Transverse colon (tissue), 4 donors: ENCODE measurements at regions not wholly inside any gene's neighbourhood (a gene's known extent, or its start where the extent isn't known, plus 50 kb on each side); places are given as distances from the start of the nearest gene placed in this dataset.

Source experiments
- DNase-seq: peaks from one replicate; pipeline ENCODE4 v3.0.0-alpha.2; 2019
- H3K27ac ChIP-seq, 4 donors: fragments of 200-600 bp; sonication (generic); 2 replicates each; pipeline ENCODE4 v1.5.1; 2016 to 2018; ENCODE audit warnings: inconsistent platforms in 4 of 4
- H3K27me3 ChIP-seq: fragments of 200-600 bp; sonication (generic); 2 replicates; pipeline ENCODE4 v1.5.1; 2017; ENCODE audit warnings: inconsistent platforms
- H3K36me3 ChIP-seq, 4 donors: fragments of 200-600 bp; sonication (generic); 2 replicates each; pipeline ENCODE4 v1.5.1; 2017 to 2019; ENCODE audit warnings: inconsistent platforms in 4 of 4
- H3K4me1 ChIP-seq, 4 donors: fragments of 200-600 bp; sonication (generic); 2 replicates each; pipeline ENCODE4 v1.5.1; 2017 to 2020; ENCODE audit warnings: inconsistent platforms in 4 of 4
- H3K4me3 ChIP-seq, 4 donors: fragments of 200-600 bp; sonication (generic); 1 replicate in 1 of 4; 2 replicates in 3 of 4; pipeline versions ENCODE4 v1.5.1 to v1.6.1; 2017 to 2019; ENCODE audit warnings: inconsistent platforms in 4 of 4
- H3K9me3 ChIP-seq, 2 donors: fragments of 200-600 bp; sonication (generic); 2 replicates each; pipeline ENCODE4 v1.5.1; 2017 to 2019; ENCODE audit warnings: inconsistent platforms in 2 of 2
- CTCF ChIP-seq, 5 experiments: fragments of 200-600 bp in 3 of 5; fragments of 450-650 bp in 2 of 5; sonication (generic) in 3 of 5; IDR thresholded peaks; 1 replicate in 2 of 5; 2 replicates in 3 of 5; pipeline ENCODE4 v1.5.1; 2016 to 2017; ENCODE audit warnings: antibody characterized with exemption in 5 of 5, inconsistent platforms in 3 of 5, mild to moderate bottlenecking in 2 of 5, moderate library complexity in 1 of 5
- EP300 ChIP-seq: sonication (generic); formaldehyde crosslinking; IDR thresholded peaks from one replicate; pipeline ENCODE4 v1.6.1; 2017; ENCODE audit warnings: antibody characterized with exemption, low read depth
- POLR2A ChIP-seq: fragments of 450-650 bp; IDR thresholded peaks from one replicate; pipeline ENCODE4 v1.6.1; 2016; ENCODE audit warnings: antibody characterized with exemption, mild to moderate bottlenecking, moderate library complexity
- POLR2AphosphoS5 ChIP-seq, 3 donors: sonication (generic); formaldehyde crosslinking; IDR thresholded peaks; one replicate each; pipeline ENCODE4 v1.6.1; 2016; ENCODE audit warnings: antibody characterized with exemption in 3 of 3
- WGBS, 2 donors: methylation state at CpG; one replicate each; pipeline ENCODE4 v1.1.5; 2018; ENCODE audit warnings: low coverage in 1 of 2; 5-methylcytosine and 5-hydroxymethylcytosine counted together
- in situ Hi-C, 4 donors: fragments of 200-750 bp; cut with MboI; loops; one replicate each; pipeline versions ENCODE4 v1.15.0 to v1.15.1; 2017; ENCODE audit warnings: low sequenced_read_pairs in 3 of 4, low pct_ligation_motif_present in 1 of 4, low pct_unique_long_range_greater_than_20kb in 1 of 4
- intact Hi-C: fragments of 100-400 bp; cut with DNase I; formaldehyde crosslinking; loops from one replicate; pipeline ENCODE4 v1.15.1; 2023; ENCODE audit warnings: low total_unique reads

GRCh38 chr9:115992834-115993233, 160.8 kb upstream of the PAPPA start:
- Histone ChIP-seq H3K27ac (no peak overlapping the region), H3K4me3 (no peak overlapping the region), H3K4me1 (no peaks in the 10 kb centered on the region), H3K36me3 (no peaks in the 10 kb centered on the region), H3K9me3 (no peaks in the 10 kb centered on the region), H3K27me3 (no peaks in the 10 kb centered on the region)
- TF ChIP-seq CTCF (IDR thresholded peaks at IDR 0.05) (no peak), POLR2A (no peak), EP300 (no peak), POLR2AphosphoS5 (IDR thresholded peaks at IDR 0.05) (no peak)
- intact Hi-C loops (no loop called here), in situ Hi-C loops (no loop called here)
- DNase-seq = no peak
- 87 to 100% methylated on average over 3 to 4 of the region's 4 CpGs for WGBS, 2 donors

DNA sequence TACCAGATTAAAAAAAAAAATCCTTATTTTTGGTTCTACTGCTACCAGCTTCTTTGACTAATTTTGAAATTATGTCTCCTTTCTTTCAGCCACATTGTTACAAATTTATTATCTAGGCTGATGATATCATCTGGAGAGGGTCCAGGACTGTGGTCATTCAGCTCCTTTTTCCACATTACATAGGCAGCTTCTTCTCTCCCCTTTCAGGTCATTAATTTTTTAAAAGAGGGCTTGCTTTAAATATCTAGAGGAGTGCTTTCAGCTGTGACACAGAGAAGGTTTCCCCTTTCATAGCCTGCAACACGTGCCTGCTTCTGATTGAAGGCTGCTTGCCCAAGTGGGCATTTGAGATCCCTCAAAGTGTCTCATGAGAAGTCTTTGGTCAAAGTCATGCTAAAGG, 155.7 kb upstream of the PAPPA start:
- H3K27ac ChIP-seq = no peak overlapping the region
- no peaks in the 10 kb centered on the region for H3K27me3 ChIP-seq
- H3K9me3 ChIP-seq = no peaks in the 10 kb centered on the region
- DNase-seq = no peak
- 52 to 78% methylated on average over 1 of the region's 1 CpG for WGBS, 2 donors
- intact Hi-C loops (no loop called here), in situ Hi-C loops (no loop called here)
- no peak overlapping the region for H3K4me3 ChIP-seq
- H3K4me1 ChIP-seq = no peaks in the 10 kb centered on the region
- no peak for TF ChIP-seq EP300
- no peak for TF ChIP-seq CTCF (IDR thresholded peaks at IDR 0.05)
- TF ChIP-seq POLR2AphosphoS5 (IDR thresholded peaks at IDR 0.05) = no peak
- no peak for TF ChIP-seq POLR2A
- no peaks in the 10 kb centered on the region for H3K36me3 ChIP-seq

- Histone ChIP-seq H3K27me3 (no peaks in the 10 kb centered on the region), H3K4me1 (no peaks in the 10 kb centered on the region), H3K36me3 (no peaks in the 10 kb centered on the region), H3K27ac (no peak overlapping the region), H3K4me3 (no peak overlapping the region), H3K9me3 (no peaks in the 10 kb centered on the region)
- in situ Hi-C loops = no loop called here
- intact Hi-C loops = no loop called here
- TF ChIP-seq CTCF (IDR thresholded peaks at IDR 0.05) (no peak), EP300 (no peak), POLR2A (no peak), POLR2AphosphoS5 (IDR thresholded peaks at IDR 0.05) (no peak)
- no peak for DNase-seq
These were observed 154.9 kb upstream of the PAPPA start for GRCh38 chr9:115998666-115999065.

DNA sequence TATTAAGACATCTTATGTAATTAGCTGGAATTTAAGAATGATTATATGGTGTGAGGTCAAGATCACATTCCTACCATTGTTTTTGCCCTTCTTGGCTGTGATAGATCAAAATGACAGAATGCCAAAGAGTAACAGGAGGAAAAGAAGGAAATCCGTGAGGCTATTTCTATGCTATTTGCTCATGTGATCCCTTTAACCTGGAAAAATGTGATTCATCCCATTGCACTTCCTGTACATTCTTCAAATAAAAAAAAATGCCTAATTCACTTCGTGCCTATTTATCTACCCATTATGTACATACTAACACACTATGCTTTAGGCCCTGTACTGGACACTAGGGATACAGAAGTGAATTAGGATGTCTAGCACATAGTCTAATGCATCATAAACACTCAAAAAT, 154.1 kb upstream of the PAPPA start:
- no peak for DNase-seq
- TF ChIP-seq EP300 (no peak), POLR2A (no peak), CTCF (IDR thresholded peaks at IDR 0.05) (no peak), POLR2AphosphoS5 (IDR thresholded peaks at IDR 0.05) (no peak)
- intact Hi-C loops (no loop called here), in situ Hi-C loops (no loop called here)
- Histone ChIP-seq H3K4me1 (no peaks in the 10 kb centered on the region), H3K9me3 (no peaks in the 10 kb centered on the region), H3K27me3 (no peaks in the 10 kb centered on the region), H3K4me3 (no peak overlapping the region), H3K27ac (no peak overlapping the region), H3K36me3 (no peaks in the 10 kb centered on the region)
- 64 to 68% methylated on average over 2 of the region's 2 CpGs for WGBS, 2 donors
